HG03280 (cell line): ENCODE measurements at regions not wholly inside any gene's neighbourhood (a gene's known extent, or its start where the extent isn't known, plus 50 kb on each side); places are given as distances from the start of the nearest gene placed in this dataset.

Experiments
- ATAC-seq: cut with Tn5 transposase; IDR thresholded peaks from one replicate; pipeline ENCODE4 v1.9.1; 2021; ENCODE audit warnings: mild to moderate bottlenecking, moderate library complexity; ENCODE audit not compliant: unreplicated experiment

- ATAC-seq, result no peak
These were observed 217.1 kb downstream of the PRL start for GRCh38 chr6:22079783-22080182.

GRCh38 chr6:22081709-22082108, 215.1 kb downstream of the PRL start:
- no peak for ATAC-seq

GRCh38 chr6:22082218-22082617, 214.6 kb downstream of the PRL start:
- ATAC-seq, result no peak

- no peak for ATAC-seq
These were observed 213.7 kb downstream of the PRL start for GRCh38 chr6:22083119-22083518.

GRCh38 chr6:22087960-22088706, 208.7 kb downstream of the PRL start:
- no peak for ATAC-seq

GRCh38 chr6:22091424-22091948, 205.3 kb downstream of the PRL start:
- ATAC-seq, result no peak

GRCh38 chr6:22095836-22096235, 201.0 kb downstream of the PRL start:
- ATAC-seq, result no peak

- ATAC-seq, result no peak
These were observed 198.2 kb downstream of the PRL start for GRCh38 chr6:22098601-22099031.

- no peak for ATAC-seq
These were observed 197.6 kb downstream of the PRL start for GRCh38 chr6:22099231-22099630.

- no peak for ATAC-seq
These were observed 196.9 kb downstream of the PRL start for GRCh38 chr6:22099923-22100322.

GRCh38 chr6:22101163-22101562, 195.7 kb downstream of the PRL start:
- ATAC-seq, result no peak

GRCh38 chr6:22102671-22103070, 194.2 kb downstream of the PRL start:
- ATAC-seq, result peak; percentile 45

GRCh38 chr6:22106451-22106850, 190.4 kb downstream of the PRL start:
- ATAC-seq, result no peak

GRCh38 chr6:22106961-22107360, 189.9 kb downstream of the PRL start:
- ATAC-seq, result no peak

- ATAC-seq, result no peak
These were observed 188.6 kb downstream of the PRL start for GRCh38 chr6:22108199-22108598.

- ATAC-seq, result no peak
These were observed 186.8 kb downstream of the PRL start for GRCh38 chr6:22110061-22110460.

GRCh38 chr6:22112461-22112860, 184.4 kb downstream of the PRL start:
- no peak for ATAC-seq

GRCh38 chr6:22113026-22113766, 183.6 kb downstream of the PRL start:
- no peak for ATAC-seq

- ATAC-seq, result no peak
These were observed 181.3 kb downstream of the PRL start for GRCh38 chr6:22115559-22115958.

- no peak for ATAC-seq
These were observed 179.2 kb downstream of the PRL start for GRCh38 chr6:22117631-22118030.

GRCh38 chr6:22119500-22119899, 177.3 kb downstream of the PRL start:
- ATAC-seq, result no peak

- ATAC-seq, result no peak
These were observed 172.1 kb downstream of the PRL start for GRCh38 chr6:22124756-22125155.
